GM23338 (cell line): ENCODE measurements at regions not wholly inside any gene's neighbourhood (a gene's known extent, or its start where the extent isn't known, plus 50 kb on each side); places are given as distances from the start of the nearest gene placed in this dataset.

Source experiments
- ATAC-seq: fragments of 200-7000 bp; cut with Tn5 transposase; 3 replicates; pipeline ENCODE4 v1.9.1; 2020
- DNase-seq: peaks from one replicate; pipeline ENCODE4 v3.0.0-alpha.2; 2015; ENCODE audit warnings: low spot score
- H2AFZ ChIP-seq: fragments of 200-600 bp; sonication (generic); 2 replicates; pipeline ENCODE4 v1.8.0; 2016; ENCODE audit warnings: antibody characterized with exemption, mild to moderate bottlenecking, moderate library complexity
- H3F3A ChIP-seq: fragments of 200-600 bp; sonication (generic); replicated peaks from 2 replicates; pipeline ENCODE4 v1.8.0; 2017; ENCODE audit warnings: antibody characterized with exemption, mixed run types, low read depth
- H3K27ac ChIP-seq: fragments of 200-600 bp; sonication (generic); 2 replicates; pipeline ENCODE4 v1.6.1; 2016; ENCODE audit warnings: low read depth
- H3K27me3 ChIP-seq: fragments of 200-600 bp; sonication (generic); 2 replicates; pipeline ENCODE4 v1.8.0; 2016; ENCODE audit warnings: mild to moderate bottlenecking, mixed run types, moderate library complexity; ENCODE audit not compliant: insufficient read depth
- H3K36me3 ChIP-seq: fragments of 200-600 bp; sonication (generic); 2 replicates; pipeline ENCODE4 v1.8.0; 2016; ENCODE audit warnings: mild to moderate bottlenecking; ENCODE audit not compliant: insufficient read depth
- H3K4me1 ChIP-seq: fragments of 200-600 bp; sonication (generic); 2 replicates; pipeline ENCODE4 v1.8.0; 2016; ENCODE audit warnings: mild to moderate bottlenecking, moderate library complexity; ENCODE audit not compliant: insufficient read depth
- H3K4me2 ChIP-seq: fragments of 200-600 bp; sonication (generic); 2 replicates; pipeline ENCODE4 v1.7.1; 2017; ENCODE audit warnings: mixed run types
- H3K4me3 ChIP-seq: fragments of 200-600 bp; sonication (generic); 2 replicates; pipeline ENCODE4 v1.6.1; 2016; ENCODE audit warnings: mixed run types
- H3K79me2 ChIP-seq: fragments of 200-600 bp; sonication (generic); replicated peaks from 2 replicates; pipeline ENCODE4 v1.8.0; 2017; ENCODE audit warnings: mild to moderate bottlenecking; ENCODE audit not compliant: insufficient read depth
- H3K9me2 ChIP-seq: fragments of 200-600 bp; sonication (generic); 2 replicates; pipeline ENCODE4 v1.8.0; 2017; ENCODE audit not compliant: insufficient read depth
- H4K20me1 ChIP-seq: fragments of 200-600 bp; sonication (generic); replicated peaks from 2 replicates; pipeline ENCODE4 v1.8.0; 2017; ENCODE audit warnings: mild to moderate bottlenecking; ENCODE audit not compliant: insufficient read depth
- H3K27ac Mint-ChIP-seq: 2 replicates; pipeline ENCODE4 v1.8.0; 2020; ENCODE audit warnings: inconsistent platforms, mild to moderate bottlenecking, moderate library complexity, mixed read lengths
- H3K27me3 Mint-ChIP-seq: 3 replicates; pipeline ENCODE4 v1.8.0; 2022; ENCODE audit warnings: low read depth, mild to moderate bottlenecking, moderate library complexity, mixed read lengths, inconsistent platforms; ENCODE audit not compliant: insufficient read depth, poor library complexity
- H3K36me3 Mint-ChIP-seq: 3 replicates; pipeline ENCODE4 v1.8.0; 2021; ENCODE audit warnings: low read depth, mild to moderate bottlenecking, inconsistent platforms, moderate library complexity, mixed read lengths
- H3K4me1 Mint-ChIP-seq: 3 replicates; pipeline ENCODE4 v1.8.0; 2020; ENCODE audit warnings: mild to moderate bottlenecking, inconsistent platforms, mixed read lengths
- H3K4me3 Mint-ChIP-seq: 3 replicates; pipeline ENCODE4 v1.8.0; 2021; ENCODE audit warnings: moderate library complexity, mild to moderate bottlenecking, inconsistent platforms, mixed read lengths
- H3K9me3 Mint-ChIP-seq: 3 replicates; pipeline ENCODE4 v1.8.0; 2020; ENCODE audit warnings: moderate library complexity, mild to moderate bottlenecking, inconsistent platforms, mixed read lengths
- EZH2 ChIP-seq: fragments of 200-600 bp; sonication (generic); IDR thresholded peaks from one replicate; pipeline ENCODE4 v1.8.0; 2017; ENCODE audit warnings: antibody characterized with exemption, mild to moderate bottlenecking, low read depth; ENCODE audit not compliant: unreplicated experiment
- EZH2phosphoT487 ChIP-seq: fragments of 200-600 bp; sonication (generic); IDR thresholded peaks from one replicate; pipeline ENCODE4 v1.8.1; 2018; ENCODE audit warnings: antibody characterized with exemption; ENCODE audit not compliant: unreplicated experiment
- JUNB ChIP-seq: IDR thresholded peaks from one replicate; pipeline ENCODE4 v1.6.1; 2016; ENCODE audit warnings: antibody characterized with exemption; ENCODE audit not compliant: unreplicated experiment
- POLR2AphosphoS5 ChIP-seq: IDR thresholded peaks from 2 replicates; pipeline ENCODE4 v1.6.1; 2016; ENCODE audit warnings: antibody characterized with exemption, low read depth
- REST ChIP-seq: IDR thresholded peaks from one replicate; pipeline ENCODE4 v1.6.1; 2018; ENCODE audit warnings: antibody characterized with exemption; ENCODE audit not compliant: unreplicated experiment
- STAT1 ChIP-seq: IDR thresholded peaks from one replicate; pipeline ENCODE4 v1.6.1; 2016; ENCODE audit warnings: antibody characterized with exemption; ENCODE audit not compliant: unreplicated experiment
- ZNF114 ChIP-seq: fragments of 250-450 bp; sonication (Bioruptor Pico); IDR thresholded peaks from 2 replicates; pipeline ENCODE4 v1.5.0; 2020; ENCODE audit warnings: mild to moderate bottlenecking, moderate library complexity
- ZNF331 ChIP-seq: fragments of 250-450 bp; sonication (Bioruptor Pico); IDR thresholded peaks from 2 replicates; pipeline ENCODE4 v1.5.0; 2020; ENCODE audit warnings: low read depth, mild to moderate bottlenecking, moderate library complexity
- TF ChIP-seq, protein P1 (sequence below): IDR thresholded peaks from 2 replicates; pipeline ENCODE4 v1.6.1; 2016; ENCODE audit warnings: antibody characterized with exemption

DNA sequence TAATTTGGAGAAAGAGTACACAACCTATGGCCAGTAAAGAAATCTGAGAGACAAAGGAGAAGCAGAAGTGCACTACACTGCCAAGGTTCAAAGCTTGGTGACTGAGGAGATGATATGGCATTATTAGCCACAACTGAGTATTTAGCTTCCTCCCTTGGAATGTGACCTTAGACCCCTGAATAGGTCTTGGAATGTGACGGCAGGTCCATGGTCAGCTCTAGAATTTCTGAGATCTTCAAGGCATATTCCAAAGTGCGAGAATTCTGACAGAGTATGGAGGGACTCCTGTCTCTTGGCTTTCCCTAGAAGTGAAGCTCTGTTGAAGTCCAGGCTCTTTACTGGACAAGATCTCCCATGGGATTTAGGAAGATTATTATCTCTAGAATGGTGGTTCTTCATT lies 130.0 kb upstream of the FN1 start (continued):
- TF ChIP-seq REST (no peak), STAT1 (no peak), JUNB (no peak)
- TF ChIP-seq, protein P1, sequence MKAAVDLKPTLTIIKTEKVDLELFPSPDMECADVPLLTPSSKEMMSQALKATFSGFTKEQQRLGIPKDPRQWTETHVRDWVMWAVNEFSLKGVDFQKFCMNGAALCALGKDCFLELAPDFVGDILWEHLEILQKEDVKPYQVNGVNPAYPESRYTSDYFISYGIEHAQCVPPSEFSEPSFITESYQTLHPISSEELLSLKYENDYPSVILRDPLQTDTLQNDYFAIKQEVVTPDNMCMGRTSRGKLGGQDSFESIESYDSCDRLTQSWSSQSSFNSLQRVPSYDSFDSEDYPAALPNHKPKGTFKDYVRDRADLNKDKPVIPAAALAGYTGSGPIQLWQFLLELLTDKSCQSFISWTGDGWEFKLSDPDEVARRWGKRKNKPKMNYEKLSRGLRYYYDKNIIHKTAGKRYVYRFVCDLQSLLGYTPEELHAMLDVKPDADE: no peak

DNA sequence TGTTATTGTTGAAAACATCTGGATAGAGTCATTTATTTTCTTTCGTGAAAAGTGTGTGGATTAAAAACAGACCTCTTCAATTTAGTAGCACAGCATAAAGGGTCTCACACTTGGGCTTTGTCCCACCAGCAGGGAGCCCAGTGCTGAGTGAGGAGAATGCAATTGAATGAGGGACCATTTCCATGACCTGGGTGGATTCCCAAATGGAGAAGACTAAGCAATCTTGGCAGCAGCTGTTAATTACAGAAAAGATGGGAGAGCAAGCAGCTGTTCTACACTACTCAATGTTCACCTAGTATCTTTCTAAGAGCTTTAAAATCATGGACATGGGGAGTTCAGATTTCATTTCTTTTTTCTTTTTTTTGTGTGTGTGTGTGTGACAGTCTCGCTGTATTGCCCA lies 121.8 kb upstream of the FN1 start:
- Histone ChIP-seq H3K79me2 (no peaks in the 10 kb centered on the region), H3K27me3 (no peaks in the 10 kb centered on the region), H3K9me2 (peaks cover 14% of the 10 kb centered on the region; the same call in 1 of the 2 replicates), H4K20me1 (no peaks in the 10 kb centered on the region), H3F3A (no peaks in the 10 kb centered on the region), H3K4me2 (no peak overlapping the region), H2AFZ (no peak overlapping the region), H3K36me3 (no peaks in the 10 kb centered on the region), H3K27ac (no peak overlapping the region), H3K4me1 (no peaks in the 10 kb centered on the region), H3K4me3 (no peak overlapping the region)
- TF ChIP-seq EZH2phosphoT487: no peak
- peaks cover 1% of the 10 kb centered on the region for H3K27me3 Mint-ChIP-seq
- H3K27ac Mint-ChIP-seq: no peak overlapping the region
- no peak overlapping the region for H3K4me3 Mint-ChIP-seq
- H3K36me3 Mint-ChIP-seq: no peaks in the 10 kb centered on the region
- H3K4me1 Mint-ChIP-seq: no peaks in the 10 kb centered on the region
- no peak for ATAC-seq
- DNase-seq: no peak
- no peaks in the 10 kb centered on the region; the same call in 2 of the 3 replicates for H3K9me3 Mint-ChIP-seq

- Histone ChIP-seq H3K79me2 (no peaks in the 10 kb centered on the region), H4K20me1 (no peaks in the 10 kb centered on the region), H3K4me2 (no peak overlapping the region), H3K27ac (no peak overlapping the region), H3F3A (no peaks in the 10 kb centered on the region), H3K27me3 (no peaks in the 10 kb centered on the region), H3K4me3 (no peak overlapping the region), H3K4me1 (no peaks in the 10 kb centered on the region), H3K9me2 (peaks cover 14% of the 10 kb centered on the region; the same call in 1 of the 2 replicates), H2AFZ (no peak overlapping the region), H3K36me3 (no peaks in the 10 kb centered on the region)
- no peak for DNase-seq
- Mint-ChIP-seq H3K27ac (no peak overlapping the region), H3K4me3 (no peak overlapping the region), H3K9me3 (no peaks in the 10 kb centered on the region; the same call in 2 of the 3 replicates), H3K4me1 (no peaks in the 10 kb centered on the region), H3K36me3 (no peaks in the 10 kb centered on the region), H3K27me3 (peaks cover 1% of the 10 kb centered on the region)
- ATAC-seq: no peak
- TF ChIP-seq JUNB: no peak
- TF ChIP-seq REST: no peak
- no peak for TF ChIP-seq ZNF331 (CRISPR knock-in tag)
- no peak for TF ChIP-seq STAT1
- TF ChIP-seq EZH2: no peak
- TF ChIP-seq, protein P1: no peak
- no peak for TF ChIP-seq POLR2AphosphoS5
- no peak for TF ChIP-seq EZH2phosphoT487
- no peak for TF ChIP-seq ZNF114
Measured at GRCh38 chr2:215556979-215557378, 121.1 kb upstream of the FN1 start.
